NCI-H146 treated with DMSO at 0.1 percent for 48 hours (cell line): ENCODE measurements at regions not wholly inside any gene's neighbourhood (a gene's known extent, or its start where the extent isn't known, plus 50 kb on each side); places are given as distances from the start of the nearest gene placed in this dataset.
A peak's percentile ranks its signal among the peaks of the same experiment; 100 is the strongest.
"Not testable (repeated sequence)": the region's sequence is repeated elsewhere in the genome, so short reads cannot be mapped to it uniquely, and the experiment has no call there.

Source experiments
- DNase-seq: peaks from one replicate; lab custom pipeline; 2025; ENCODE audit not compliant: unreplicated experiment; lab: John Stamatoyannopoulos, UW

DNA sequence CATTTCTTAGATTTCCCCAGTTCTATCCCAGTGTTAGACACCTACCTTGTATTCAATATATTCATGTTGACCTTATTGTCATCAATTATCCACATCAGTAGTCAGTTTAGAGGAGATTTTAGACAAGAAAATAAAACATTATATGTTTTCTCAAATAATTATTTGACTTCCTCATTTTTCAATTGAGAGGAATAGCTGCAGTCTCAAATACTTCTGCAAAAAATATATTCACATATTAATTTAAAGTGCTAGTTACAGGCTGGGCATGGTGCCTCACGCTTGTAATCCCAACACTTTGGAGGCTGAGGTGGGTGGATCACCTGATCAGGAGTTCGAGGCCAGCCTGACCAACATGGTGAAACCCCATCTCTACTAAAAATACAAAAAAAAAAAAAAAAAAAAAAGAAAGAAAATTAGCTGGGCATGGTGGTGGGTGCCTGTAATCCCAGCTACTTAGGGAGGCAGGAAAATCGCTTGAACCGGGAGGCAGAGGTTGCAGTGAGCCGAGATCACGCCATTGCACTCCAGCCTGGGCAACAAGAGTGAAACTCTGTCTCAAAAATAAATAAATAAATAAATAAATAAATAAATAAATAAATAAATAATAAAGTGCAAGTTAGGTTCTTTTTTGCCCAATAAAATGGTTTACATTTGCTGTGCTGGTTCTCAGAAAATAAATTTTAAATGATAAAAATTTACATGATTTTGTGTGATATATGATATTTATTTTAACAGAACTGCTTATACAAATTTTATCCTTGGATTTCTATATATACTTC is 565.3 kb upstream of the GOLIM4 start:
- not testable (repeated sequence) for DNase-seq

DNA sequence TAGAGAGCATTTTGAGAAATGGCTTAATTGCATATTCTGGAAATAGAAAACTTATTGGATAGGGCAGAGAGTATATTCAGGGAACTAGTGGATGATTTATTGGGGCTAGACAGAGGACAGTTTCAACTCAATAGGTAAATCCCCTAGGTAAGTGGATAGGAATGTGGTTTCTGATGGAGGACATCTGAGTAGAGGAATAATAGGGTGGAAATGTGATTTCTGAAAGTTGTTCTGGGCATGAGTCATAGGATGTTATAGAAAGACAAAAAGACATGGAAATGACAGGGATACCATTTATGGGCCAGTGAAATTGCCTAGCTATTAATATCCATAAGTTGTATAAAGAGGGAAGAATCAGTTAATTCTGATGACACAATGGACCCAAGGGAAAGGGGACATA is 563.3 kb upstream of the GOLIM4 start:
- DNase-seq = no peak

DNA sequence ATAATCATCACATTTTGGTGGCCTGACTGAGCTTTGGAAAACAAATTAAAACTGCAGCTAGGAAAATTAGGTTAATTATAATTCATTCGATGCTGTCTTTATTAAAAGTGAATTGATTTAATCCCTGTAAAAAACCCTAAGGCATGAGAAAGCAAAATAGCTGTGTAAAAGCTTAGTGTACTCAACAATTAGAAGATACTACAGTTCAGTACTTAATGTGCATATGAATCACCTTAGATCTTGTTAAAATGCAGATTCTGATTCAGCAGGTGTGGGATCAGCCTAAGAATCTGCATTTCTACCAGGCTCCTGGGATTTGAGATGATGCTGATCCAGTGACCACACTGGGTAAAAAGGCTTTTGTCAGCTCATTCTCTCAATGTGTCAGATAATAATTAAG is 559.9 kb upstream of the GOLIM4 start:
- no peak for DNase-seq

DNA sequence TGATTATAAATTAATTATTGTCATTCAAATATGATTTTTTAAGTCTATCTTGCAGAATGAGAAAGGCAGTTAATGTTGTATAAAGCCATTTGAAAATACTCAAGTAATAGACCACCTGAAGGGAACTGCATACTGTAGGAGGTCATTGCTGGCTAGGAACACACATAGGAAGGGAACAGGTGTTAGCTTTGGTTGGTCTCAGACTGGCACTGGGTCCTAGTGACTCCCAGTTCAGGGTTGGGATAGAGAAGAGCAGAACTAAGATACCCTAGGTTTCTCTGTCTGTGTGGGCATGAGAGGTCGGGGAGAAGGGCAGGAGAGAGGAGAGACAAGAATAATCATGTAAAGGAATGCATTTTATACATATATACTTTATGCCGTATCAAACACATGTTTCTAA is 559.0 kb upstream of the GOLIM4 start:
- no peak for DNase-seq

DNA sequence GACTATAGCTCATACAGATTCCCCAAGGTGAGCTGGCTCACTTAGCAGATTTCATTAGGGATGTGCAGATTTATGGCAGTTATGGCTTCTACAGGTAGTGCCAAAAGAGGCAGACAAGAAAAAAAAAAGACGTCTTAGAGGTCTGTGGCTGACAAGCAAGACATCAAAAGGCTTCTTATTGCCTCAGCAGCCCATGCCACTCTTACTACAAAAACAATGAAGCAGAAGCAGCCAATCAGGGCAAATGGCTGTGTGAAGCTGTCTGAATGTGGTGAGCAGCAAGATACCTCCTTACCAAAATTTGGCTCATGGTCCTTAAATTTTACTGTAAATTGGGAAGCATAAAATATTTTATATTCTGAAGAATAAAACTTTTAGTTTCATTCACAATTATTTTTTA is 557.5 kb upstream of the GOLIM4 start:
- DNase-seq = no peak

DNA sequence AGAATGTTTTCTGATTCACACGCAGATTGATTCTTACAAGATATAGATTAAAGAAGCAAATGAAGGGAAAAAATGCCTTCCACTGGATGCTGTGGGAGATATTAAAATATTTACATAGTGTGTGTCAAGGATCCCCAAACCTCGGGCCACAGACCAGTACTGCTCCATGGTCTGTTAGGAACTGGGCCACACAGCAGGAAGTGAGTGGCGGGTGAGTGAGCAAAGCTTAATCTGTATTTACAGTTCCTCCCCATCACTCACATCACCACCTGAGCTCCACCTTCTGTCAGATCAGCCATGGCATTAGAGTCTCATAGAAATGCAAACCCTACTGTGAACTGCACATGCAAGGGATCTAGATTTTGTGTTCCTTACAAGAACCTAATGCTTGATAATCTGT is 552.6 kb upstream of the GOLIM4 start:
- no peak for DNase-seq

DNA sequence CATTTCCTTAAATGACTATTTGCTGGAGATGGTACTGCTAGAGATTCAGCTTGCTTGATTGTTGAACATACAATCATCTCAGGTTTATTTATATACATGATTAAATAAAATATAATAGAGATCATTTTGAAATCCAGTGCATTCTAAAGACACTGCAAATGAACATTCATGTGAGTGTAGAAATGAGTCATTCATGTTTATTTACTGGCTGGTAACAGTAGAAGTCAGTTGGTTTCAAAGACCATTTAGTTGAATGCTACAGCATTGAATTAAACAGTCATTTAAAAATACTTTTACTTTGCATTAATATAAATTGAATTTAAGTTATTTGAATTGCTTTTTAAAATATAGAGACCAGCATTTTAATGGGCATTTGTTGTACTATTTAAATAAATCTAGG is 551.9 kb upstream of the GOLIM4 start:
- no peak for DNase-seq

DNA sequence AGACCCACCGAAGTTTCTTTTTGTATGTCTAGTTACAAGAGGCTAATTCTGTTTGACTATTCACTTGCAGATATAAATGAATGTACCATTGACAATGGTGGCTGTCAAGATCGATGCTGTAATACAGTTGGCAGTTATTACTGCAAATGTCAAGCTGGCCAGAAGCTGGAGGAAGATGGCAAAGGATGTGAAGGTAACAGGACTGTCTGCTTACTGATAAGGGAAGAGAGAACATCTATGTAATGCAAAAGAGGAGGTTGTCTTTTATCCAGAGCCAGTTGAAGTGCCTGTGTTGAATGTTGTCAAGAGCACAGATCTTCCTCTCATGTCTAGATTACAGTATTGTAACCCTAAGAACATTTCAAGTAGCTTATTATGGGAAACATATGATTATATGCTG is 549.5 kb upstream of the GOLIM4 start:
- DNase-seq = no peak

DNA sequence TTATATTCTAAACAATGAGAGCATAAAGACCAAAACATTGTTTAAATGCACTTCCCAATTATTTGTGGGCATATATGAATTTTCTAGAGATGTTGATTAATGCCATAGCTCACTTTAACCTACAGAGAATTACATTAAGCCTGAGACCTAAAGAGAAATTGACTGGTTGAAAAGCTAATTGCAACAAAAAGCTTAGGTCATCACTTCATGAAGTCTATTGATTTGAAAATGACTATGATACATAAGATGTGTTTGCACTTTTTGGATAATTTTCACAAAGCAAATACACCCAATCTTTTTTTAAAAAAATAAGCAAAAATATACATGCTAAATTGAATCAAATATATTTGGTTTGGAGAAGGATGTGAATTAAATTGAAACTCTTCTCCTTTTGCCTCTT is 532.8 kb upstream of the GOLIM4 start:
- DNase-seq = peak; percentile 71

DNA sequence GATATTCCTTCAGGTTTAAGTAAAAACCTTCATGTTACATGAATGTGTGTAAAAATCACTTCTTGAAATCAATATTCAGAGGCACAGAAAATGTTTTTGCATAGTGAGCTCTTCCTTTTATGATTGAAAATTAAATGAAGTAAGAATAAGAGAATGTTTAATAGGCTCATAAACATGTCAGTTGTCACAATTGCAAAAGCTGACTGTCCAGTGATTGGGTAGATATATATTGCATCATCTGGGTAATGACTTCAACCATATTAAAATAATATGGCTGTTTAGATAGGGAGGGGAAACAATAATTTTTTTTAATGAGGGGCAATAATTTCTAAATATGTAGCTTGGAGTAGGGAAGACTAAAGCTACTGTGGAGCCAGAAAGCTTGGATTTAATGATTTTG is 529.8 kb upstream of the GOLIM4 start:
- DNase-seq = no peak

DNA sequence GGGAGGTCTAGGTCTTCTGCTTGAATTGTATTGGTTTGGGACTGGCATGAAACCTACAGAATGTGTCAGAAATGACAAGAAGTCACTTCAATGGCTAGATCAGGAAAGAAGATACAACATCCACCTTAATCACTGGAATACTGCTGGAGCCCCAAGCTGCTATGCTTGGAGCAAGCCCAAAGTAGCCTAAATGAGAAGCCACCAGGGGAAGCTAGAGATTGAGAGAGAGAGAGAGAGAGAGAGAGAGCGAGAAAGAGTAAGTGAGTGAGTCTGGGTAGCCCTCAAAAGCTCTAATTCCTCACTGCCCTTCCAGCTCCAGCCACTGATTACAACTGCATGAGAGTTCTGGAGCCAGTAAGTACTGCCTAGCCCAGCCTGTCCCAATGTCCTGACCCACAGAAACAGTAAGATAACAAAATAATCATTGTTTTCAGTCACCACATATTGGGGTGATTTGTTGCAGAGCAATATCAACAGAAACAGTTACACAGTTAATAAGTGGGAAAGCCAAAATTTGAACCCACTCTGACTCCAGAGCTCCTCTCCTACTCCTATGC is 529.2 kb upstream of the GOLIM4 start:
- DNase-seq = no peak

DNA sequence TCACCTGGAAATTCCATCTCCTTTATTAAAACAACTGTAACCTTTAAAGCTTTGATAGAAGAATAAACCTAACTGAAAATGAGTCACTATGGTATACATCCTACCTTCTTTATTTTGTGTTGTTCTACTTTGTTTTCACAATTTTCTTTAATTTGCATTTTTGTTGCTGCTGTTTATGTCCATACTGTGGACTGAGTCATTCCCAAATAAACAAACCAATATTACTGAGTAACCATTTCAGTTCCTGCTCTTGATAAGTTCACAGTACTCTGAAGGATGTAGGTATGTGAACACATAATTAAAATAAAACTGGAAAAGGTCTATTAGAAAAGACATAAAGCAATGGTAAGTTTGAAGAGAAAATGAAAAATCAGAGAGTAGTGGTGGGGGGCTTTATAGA is 528.5 kb upstream of the GOLIM4 start:
- DNase-seq = no peak

DNA sequence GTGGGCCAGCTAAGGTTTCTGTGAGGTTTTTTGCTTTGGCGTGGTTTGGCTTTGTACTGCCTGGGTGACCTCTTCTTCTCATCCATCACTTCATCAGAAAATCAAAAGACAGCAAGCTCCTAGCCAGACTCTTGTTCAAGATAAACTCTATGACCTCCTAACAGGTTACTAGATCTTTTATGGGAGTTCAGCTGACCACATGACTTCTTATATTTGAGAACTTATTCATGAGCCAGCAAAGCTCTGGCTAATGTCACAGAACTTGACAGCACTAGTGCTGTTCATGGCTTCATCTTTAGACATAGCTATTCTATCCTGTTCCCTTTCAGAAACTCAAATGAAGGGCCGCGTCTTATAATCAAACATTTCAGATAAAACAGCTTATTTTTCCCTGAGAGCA is 527.1 kb upstream of the GOLIM4 start:
- DNase-seq = no peak

DNA sequence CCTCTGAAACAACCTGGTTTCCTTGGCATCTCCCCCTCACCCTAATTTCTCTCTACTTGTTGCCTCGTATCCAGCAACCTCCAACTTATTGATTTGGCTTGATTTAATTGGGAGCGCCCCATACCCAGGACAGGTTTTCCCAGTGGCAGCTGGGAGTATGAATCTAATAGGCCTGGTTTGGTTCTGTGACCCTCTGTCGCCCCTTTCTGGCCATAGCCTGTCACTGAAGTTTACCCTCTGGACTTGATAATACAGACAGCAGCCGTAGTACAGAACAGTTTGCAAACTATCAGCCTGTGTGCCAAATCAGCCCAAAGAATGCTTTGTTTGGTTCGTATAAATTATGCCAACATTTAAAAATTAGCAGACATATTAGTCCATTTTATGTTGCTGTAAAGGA is 525.1 kb upstream of the GOLIM4 start:
- DNase-seq = peak; percentile 49

DNA sequence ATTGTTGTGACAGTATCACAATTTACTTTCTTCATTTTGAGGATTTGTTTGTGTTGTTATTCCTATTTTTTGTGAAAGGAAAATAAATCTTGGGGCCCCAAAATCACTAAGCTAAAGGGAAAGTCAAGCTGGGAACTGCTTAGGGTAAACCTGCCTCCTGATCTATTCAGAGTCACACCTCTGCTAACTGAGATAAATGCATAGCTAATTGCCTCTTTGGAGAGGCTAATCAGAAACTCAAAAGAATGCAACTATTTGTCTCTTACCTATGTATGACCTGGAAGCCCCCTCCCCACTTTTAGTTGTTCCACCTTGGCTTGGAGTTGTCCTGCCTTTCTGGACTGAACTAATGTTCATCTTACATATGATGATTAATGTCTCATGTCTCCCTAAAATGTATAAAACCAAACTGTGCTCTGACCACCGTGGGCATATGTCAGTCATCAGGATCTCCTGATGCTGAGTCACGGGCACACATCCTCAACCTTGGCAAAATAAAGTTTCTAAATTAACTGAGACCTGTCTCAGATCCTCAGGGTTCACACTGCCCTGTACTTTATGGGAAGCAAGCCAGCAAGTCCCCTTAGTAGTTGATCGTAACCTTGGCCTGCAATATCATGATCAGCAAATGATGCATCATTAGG is 523.2 kb upstream of the GOLIM4 start:
- no peak for DNase-seq

DNA sequence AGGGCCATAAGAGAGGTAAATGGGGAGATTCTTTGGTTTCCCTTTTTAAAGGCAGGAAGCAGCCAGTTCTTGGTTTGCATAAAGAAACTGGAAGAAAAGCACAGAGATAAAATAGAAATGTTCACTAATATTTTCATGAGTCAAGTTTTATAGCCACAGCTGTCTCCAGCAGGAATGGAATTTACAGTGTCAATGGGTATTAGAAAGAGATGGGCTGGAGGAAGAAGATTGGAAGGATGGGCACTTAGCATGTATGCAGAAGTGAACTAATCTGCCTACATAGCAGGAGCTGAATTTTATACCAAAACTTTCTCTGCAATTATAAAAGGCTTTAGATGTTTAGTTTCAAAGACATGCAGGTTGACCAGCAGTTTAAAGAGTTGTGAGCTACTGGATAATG is 521.9 kb upstream of the GOLIM4 start:
- DNase-seq = no peak

DNA sequence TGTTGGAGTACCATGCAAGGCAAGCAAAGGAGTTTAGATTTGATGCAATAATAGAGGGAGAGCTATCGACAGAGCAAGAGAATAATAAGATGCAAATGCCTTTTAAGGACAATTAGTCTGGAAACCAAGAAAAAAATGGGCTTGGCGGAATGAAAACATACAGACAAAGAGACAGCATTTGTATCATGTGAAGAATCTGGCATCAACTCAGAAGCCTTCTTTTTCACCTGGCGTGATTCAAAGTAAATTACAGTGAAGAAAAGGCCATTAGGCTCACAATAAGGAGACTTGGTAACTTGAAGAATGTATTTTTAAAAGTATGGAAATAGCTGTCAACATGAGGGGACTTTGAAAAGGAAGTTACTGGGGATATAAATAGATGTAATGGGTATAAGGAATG is 521.2 kb upstream of the GOLIM4 start:
- peak; percentile 74 for DNase-seq

DNA sequence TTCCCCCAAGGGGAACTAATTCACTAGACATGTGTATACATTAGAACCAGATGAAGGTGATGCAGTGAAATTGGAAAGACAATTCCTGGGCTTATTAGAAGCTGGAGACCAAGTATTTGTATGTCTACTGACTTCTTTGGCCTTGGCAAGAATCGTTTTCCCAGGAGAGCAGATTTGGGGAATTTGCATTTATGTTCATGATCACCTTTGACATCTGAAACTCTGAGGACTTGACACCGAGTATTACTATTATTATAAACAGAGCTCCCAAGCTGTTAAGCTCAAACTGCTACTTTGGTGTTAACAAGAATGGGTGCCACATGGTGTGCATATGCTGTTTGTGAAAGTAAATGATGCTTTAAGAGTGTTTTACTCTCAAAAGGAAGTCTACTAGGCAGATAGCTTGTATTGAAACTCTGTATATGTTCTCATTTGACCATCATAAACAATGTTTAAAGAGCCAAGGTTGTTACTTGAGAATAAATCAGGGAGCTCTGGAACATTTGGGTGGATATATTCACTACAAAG is 519.8 kb upstream of the GOLIM4 start:
- peak; percentile 69 for DNase-seq

DNA sequence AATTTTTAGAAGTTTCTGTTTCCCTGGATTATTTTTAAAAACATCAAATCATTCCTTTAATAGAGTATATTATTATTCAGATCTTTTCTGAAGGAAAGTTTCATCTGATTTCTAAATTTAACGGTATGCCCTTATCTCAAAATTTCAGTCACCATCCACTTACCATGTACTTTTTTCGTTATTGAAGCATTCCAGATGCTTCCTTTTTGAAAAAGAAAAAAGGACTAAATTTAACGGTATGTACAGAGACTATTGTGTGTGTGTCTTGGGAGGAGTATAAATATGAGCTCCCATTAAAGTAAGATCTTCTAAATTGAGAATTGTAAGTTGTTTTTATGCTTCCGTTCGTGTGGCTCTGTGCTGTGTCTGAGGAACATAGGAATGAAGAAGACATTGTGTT is 517.4 kb upstream of the GOLIM4 start:
- no peak for DNase-seq

DNA sequence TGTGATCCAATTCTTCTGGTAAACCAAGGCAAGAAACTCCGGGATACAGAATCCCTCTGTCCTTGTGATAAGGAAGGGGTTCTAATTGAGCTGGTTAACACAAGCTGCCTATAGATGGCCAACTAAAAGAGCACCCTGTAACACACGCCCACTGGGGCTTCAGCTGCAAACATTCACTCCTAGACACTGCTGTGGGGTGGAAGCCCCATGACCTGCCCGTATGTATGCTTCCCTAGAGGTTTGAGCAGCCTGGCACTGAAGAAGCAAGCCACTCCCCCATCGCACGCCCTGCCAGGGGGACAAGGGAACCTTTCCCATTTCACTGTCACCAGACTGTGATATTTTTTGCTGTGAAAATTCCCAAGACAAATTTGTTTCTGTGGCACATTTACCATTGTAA is 516.9 kb upstream of the GOLIM4 start:
- no peak for DNase-seq

DNA sequence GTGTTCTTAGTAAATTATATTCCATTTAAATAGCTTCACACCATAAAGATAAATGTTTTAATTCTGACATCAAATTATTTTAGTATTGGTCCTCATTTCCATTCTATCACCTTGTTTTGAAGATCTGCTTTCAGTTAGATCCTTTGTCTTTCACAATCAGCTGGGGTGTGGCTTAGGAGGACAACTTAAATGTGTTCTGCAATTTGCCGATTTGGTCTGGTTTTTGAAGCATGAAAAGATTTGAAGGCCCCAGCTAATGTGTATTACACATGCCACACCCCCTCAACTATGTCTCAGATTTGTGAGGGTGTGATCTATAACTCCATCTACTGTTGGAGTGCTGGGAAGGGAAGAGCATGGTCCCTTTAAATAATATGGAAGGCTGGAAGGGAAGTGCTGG is 516.1 kb upstream of the GOLIM4 start:
- no peak for DNase-seq

DNA sequence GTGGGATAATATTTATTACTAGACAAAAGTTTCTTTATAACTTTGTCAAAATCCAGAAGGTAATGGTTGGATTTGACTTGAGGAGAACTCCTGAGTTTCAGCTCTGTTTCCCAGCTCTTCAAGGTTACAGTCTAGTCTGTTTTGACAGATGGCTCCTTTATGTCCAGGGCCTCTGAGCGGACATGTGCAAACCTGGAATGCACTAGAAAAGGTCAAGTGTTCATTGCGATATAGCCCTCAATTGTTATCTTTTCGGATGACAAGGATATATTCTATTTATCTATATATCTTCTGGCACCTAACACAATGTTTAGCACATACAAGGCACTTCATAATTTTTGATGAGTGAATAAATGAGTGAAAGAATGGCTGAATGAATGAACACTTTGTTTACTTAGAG is 513.2 kb upstream of the GOLIM4 start:
- no peak for DNase-seq
